ENCODE measurements at regions not wholly inside any gene's neighbourhood (a gene's known extent, or its start where the extent isn't known, plus 50 kb on each side); places are given as distances from the start of the nearest gene placed in this dataset.

DNA sequence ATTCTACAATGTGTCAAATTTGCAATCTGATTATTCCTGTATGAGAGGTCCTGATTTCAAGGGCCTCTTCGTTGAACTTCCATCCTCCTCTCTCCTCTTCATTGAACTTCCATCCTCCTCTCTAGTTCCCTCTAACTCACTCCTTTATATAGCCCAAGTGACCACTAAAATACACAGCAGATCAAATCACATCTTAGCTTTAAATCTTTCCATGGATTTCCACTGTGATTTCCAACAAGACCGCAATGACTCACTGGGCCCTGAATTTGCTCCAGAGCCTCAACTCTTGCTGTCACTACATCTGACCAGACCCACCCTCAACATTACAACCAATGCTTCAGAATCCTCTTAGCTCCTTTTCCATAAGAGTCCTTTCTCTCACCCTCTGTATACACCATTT, 59.1 kb upstream of the TMEM252 start (continued):
- no peak for TF ChIP-seq SP4 (IDR thresholded peaks at IDR 0.05; ENCODE audit: low read length)
- TF ChIP-seq BACH1 (IDR thresholded peaks at IDR 0.05; ENCODE audit: low read length), result no peak
- TF ChIP-seq, protein P1, sequence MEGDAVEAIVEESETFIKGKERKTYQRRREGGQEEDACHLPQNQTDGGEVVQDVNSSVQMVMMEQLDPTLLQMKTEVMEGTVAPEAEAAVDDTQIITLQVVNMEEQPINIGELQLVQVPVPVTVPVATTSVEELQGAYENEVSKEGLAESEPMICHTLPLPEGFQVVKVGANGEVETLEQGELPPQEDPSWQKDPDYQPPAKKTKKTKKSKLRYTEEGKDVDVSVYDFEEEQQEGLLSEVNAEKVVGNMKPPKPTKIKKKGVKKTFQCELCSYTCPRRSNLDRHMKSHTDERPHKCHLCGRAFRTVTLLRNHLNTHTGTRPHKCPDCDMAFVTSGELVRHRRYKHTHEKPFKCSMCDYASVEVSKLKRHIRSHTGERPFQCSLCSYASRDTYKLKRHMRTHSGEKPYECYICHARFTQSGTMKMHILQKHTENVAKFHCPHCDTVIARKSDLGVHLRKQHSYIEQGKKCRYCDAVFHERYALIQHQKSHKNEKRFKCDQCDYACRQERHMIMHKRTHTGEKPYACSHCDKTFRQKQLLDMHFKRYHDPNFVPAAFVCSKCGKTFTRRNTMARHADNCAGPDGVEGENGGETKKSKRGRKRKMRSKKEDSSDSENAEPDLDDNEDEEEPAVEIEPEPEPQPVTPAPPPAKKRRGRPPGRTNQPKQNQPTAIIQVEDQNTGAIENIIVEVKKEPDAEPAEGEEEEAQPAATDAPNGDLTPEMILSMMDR (IDR thresholded peaks at IDR 0.05; ENCODE audit: control extremely low read depth in 1 of 3, insufficient read depth in 1 of 3, low read depth in 1 of 3, low read length in 3 of 3), result no peak
